GM23338 (cell line): ENCODE measurements at regions not wholly inside any gene's neighbourhood (a gene's known extent, or its start where the extent isn't known, plus 50 kb on each side); places are given as distances from the start of the nearest gene placed in this dataset.
"Not testable (repeated sequence)": the region's sequence is repeated elsewhere in the genome, so short reads cannot be mapped to it uniquely, and the experiment has no call there.

ENCODE experiments used
- ATAC-seq: fragments of 200-7000 bp; cut with Tn5 transposase; 3 replicates; pipeline ENCODE4 v1.9.1; 2020
- DNase-seq: peaks from one replicate; pipeline ENCODE4 v3.0.0-alpha.2; 2015; ENCODE audit warnings: low spot score
- H2AFZ ChIP-seq: fragments of 200-600 bp; sonication (generic); 2 replicates; pipeline ENCODE4 v1.8.0; 2016; ENCODE audit warnings: antibody characterized with exemption, mild to moderate bottlenecking, moderate library complexity
- H3F3A ChIP-seq: fragments of 200-600 bp; sonication (generic); replicated peaks from 2 replicates; pipeline ENCODE4 v1.8.0; 2017; ENCODE audit warnings: antibody characterized with exemption, mixed run types, low read depth
- H3K27ac ChIP-seq: fragments of 200-600 bp; sonication (generic); 2 replicates; pipeline ENCODE4 v1.6.1; 2016; ENCODE audit warnings: low read depth
- H3K27me3 ChIP-seq: fragments of 200-600 bp; sonication (generic); 2 replicates; pipeline ENCODE4 v1.8.0; 2016; ENCODE audit warnings: mild to moderate bottlenecking, mixed run types, moderate library complexity; ENCODE audit not compliant: insufficient read depth
- H3K36me3 ChIP-seq: fragments of 200-600 bp; sonication (generic); 2 replicates; pipeline ENCODE4 v1.8.0; 2016; ENCODE audit warnings: mild to moderate bottlenecking; ENCODE audit not compliant: insufficient read depth
- H3K4me1 ChIP-seq: fragments of 200-600 bp; sonication (generic); 2 replicates; pipeline ENCODE4 v1.8.0; 2016; ENCODE audit warnings: mild to moderate bottlenecking, moderate library complexity; ENCODE audit not compliant: insufficient read depth
- H3K4me2 ChIP-seq: fragments of 200-600 bp; sonication (generic); 2 replicates; pipeline ENCODE4 v1.7.1; 2017; ENCODE audit warnings: mixed run types
- H3K4me3 ChIP-seq: fragments of 200-600 bp; sonication (generic); 2 replicates; pipeline ENCODE4 v1.6.1; 2016; ENCODE audit warnings: mixed run types
- H3K79me2 ChIP-seq: fragments of 200-600 bp; sonication (generic); replicated peaks from 2 replicates; pipeline ENCODE4 v1.8.0; 2017; ENCODE audit warnings: mild to moderate bottlenecking; ENCODE audit not compliant: insufficient read depth
- H3K9me2 ChIP-seq: fragments of 200-600 bp; sonication (generic); 2 replicates; pipeline ENCODE4 v1.8.0; 2017; ENCODE audit not compliant: insufficient read depth
- H4K20me1 ChIP-seq: fragments of 200-600 bp; sonication (generic); replicated peaks from 2 replicates; pipeline ENCODE4 v1.8.0; 2017; ENCODE audit warnings: mild to moderate bottlenecking; ENCODE audit not compliant: insufficient read depth
- H3K27ac Mint-ChIP-seq: 2 replicates; pipeline ENCODE4 v1.8.0; 2020; ENCODE audit warnings: inconsistent platforms, mild to moderate bottlenecking, moderate library complexity, mixed read lengths
- H3K27me3 Mint-ChIP-seq: 3 replicates; pipeline ENCODE4 v1.8.0; 2022; ENCODE audit warnings: low read depth, mild to moderate bottlenecking, moderate library complexity, mixed read lengths, inconsistent platforms; ENCODE audit not compliant: insufficient read depth, poor library complexity
- H3K36me3 Mint-ChIP-seq: 3 replicates; pipeline ENCODE4 v1.8.0; 2021; ENCODE audit warnings: low read depth, mild to moderate bottlenecking, inconsistent platforms, moderate library complexity, mixed read lengths
- H3K4me1 Mint-ChIP-seq: 3 replicates; pipeline ENCODE4 v1.8.0; 2020; ENCODE audit warnings: mild to moderate bottlenecking, inconsistent platforms, mixed read lengths
- H3K4me3 Mint-ChIP-seq: 3 replicates; pipeline ENCODE4 v1.8.0; 2021; ENCODE audit warnings: moderate library complexity, mild to moderate bottlenecking, inconsistent platforms, mixed read lengths
- H3K9me3 Mint-ChIP-seq: 3 replicates; pipeline ENCODE4 v1.8.0; 2020; ENCODE audit warnings: moderate library complexity, mild to moderate bottlenecking, inconsistent platforms, mixed read lengths

GRCh38 chr21:5240521-5240920 lies 5280.9 kb upstream of the TPTE start:
- ATAC-seq, result not testable (repeated sequence)

GRCh38 chr21:5242732-5243131 lies 5278.7 kb upstream of the TPTE start:
- ATAC-seq, H3K27me3 Mint-ChIP-seq: not testable (repeated sequence)

More at GRCh38 chr21:5240521-5240920, 5280.9 kb upstream of the TPTE start:
- H3K27me3 ChIP-seq, H3K27ac ChIP-seq, H3K4me1 ChIP-seq, H3K4me1 Mint-ChIP-seq, H3K4me3 Mint-ChIP-seq, H3K4me3 ChIP-seq, H3K27ac Mint-ChIP-seq, H3K4me2 ChIP-seq, DNase-seq, H3K79me2 ChIP-seq, H2AFZ ChIP-seq, H3K27me3 Mint-ChIP-seq, H3F3A ChIP-seq, H3K9me2 ChIP-seq, H4K20me1 ChIP-seq: not testable (repeated sequence)
- H3K9me3 Mint-ChIP-seq, result peaks cover 97% of the 10 kb centered on the region
- H3K36me3 Mint-ChIP-seq, result peaks cover 65% of the 10 kb centered on the region
- H3K36me3 ChIP-seq, result peaks cover 12% of the 10 kb centered on the region

GRCh38 chr21:5243257-5243656 lies 5278.1 kb upstream of the TPTE start:
- not testable (repeated sequence) for H3K27me3 ChIP-seq, H4K20me1 ChIP-seq, H3K27ac Mint-ChIP-seq, H3K4me2 ChIP-seq, H3K79me2 ChIP-seq, H3F3A ChIP-seq, H3K4me1 ChIP-seq, ATAC-seq, H3K4me3 Mint-ChIP-seq, H3K27ac ChIP-seq, DNase-seq, H3K4me3 ChIP-seq, H3K4me1 Mint-ChIP-seq, H2AFZ ChIP-seq, H3K9me2 ChIP-seq, H3K27me3 Mint-ChIP-seq
- peaks cover 95% of the 10 kb centered on the region for H3K9me3 Mint-ChIP-seq
- H3K36me3 Mint-ChIP-seq, result peaks cover 68% of the 10 kb centered on the region
- peaks cover 11% of the 10 kb centered on the region for H3K36me3 ChIP-seq

More at GRCh38 chr21:5242732-5243131, 5278.7 kb upstream of the TPTE start:
- not testable (repeated sequence) for H3K27ac Mint-ChIP-seq, H3K9me2 ChIP-seq, DNase-seq, H3K4me1 Mint-ChIP-seq, H3K27me3 ChIP-seq, H3K79me2 ChIP-seq, H3K27ac ChIP-seq, H2AFZ ChIP-seq, H4K20me1 ChIP-seq, H3K4me3 ChIP-seq, H3K4me3 Mint-ChIP-seq, H3F3A ChIP-seq, H3K4me2 ChIP-seq, H3K4me1 ChIP-seq
- H3K9me3 Mint-ChIP-seq, result peaks cover 95% of the 10 kb centered on the region
- H3K36me3 Mint-ChIP-seq, result peaks cover 65% of the 10 kb centered on the region
- peaks cover 11% of the 10 kb centered on the region for H3K36me3 ChIP-seq

GRCh38 chr21:5243715-5244375 lies 5277.5 kb upstream of the TPTE start:
- H2AFZ ChIP-seq, H3K4me2 ChIP-seq, H3F3A ChIP-seq, DNase-seq, H3K27ac ChIP-seq, H3K27me3 ChIP-seq, H3K4me1 Mint-ChIP-seq, H4K20me1 ChIP-seq, H3K4me3 ChIP-seq, H3K79me2 ChIP-seq, H3K4me3 Mint-ChIP-seq, H3K9me2 ChIP-seq, H3K27me3 Mint-ChIP-seq, H3K4me1 ChIP-seq, ATAC-seq, H3K27ac Mint-ChIP-seq: not testable (repeated sequence)
- Mint-ChIP-seq H3K36me3 (peaks cover 72% of the 10 kb centered on the region), H3K9me3 (peaks cover 96% of the 10 kb centered on the region)
- H3K36me3 ChIP-seq, result peaks cover 11% of the 10 kb centered on the region

GRCh38 chr21:5244376-5244718 lies 5277.0 kb upstream of the TPTE start:
- H3K4me2 ChIP-seq, H3K79me2 ChIP-seq, H3K27me3 ChIP-seq, H3K4me1 ChIP-seq, H2AFZ ChIP-seq, H4K20me1 ChIP-seq, H3K4me3 Mint-ChIP-seq, H3K4me1 Mint-ChIP-seq, H3F3A ChIP-seq, H3K9me2 ChIP-seq, H3K4me3 ChIP-seq, DNase-seq, H3K27ac ChIP-seq, H3K27me3 Mint-ChIP-seq, H3K27ac Mint-ChIP-seq, ATAC-seq: not testable (repeated sequence)
- Mint-ChIP-seq H3K9me3 (peaks cover 96% of the 10 kb centered on the region), H3K36me3 (peaks cover 71% of the 10 kb centered on the region)
- H3K36me3 ChIP-seq, result peaks cover 11% of the 10 kb centered on the region

- H4K20me1 ChIP-seq, H3K4me2 ChIP-seq, ATAC-seq, H2AFZ ChIP-seq, H3K27ac Mint-ChIP-seq, H3K27me3 Mint-ChIP-seq, H3K4me3 Mint-ChIP-seq, DNase-seq, H3K27ac ChIP-seq, H3K79me2 ChIP-seq, H3K4me1 ChIP-seq, H3F3A ChIP-seq, H3K4me3 ChIP-seq, H3K9me2 ChIP-seq, H3K27me3 ChIP-seq, H3K4me1 Mint-ChIP-seq: not testable (repeated sequence)
- peaks cover 11% of the 10 kb centered on the region for H3K36me3 ChIP-seq
- H3K9me3 Mint-ChIP-seq, result peaks cover 96% of the 10 kb centered on the region
- H3K36me3 Mint-ChIP-seq, result peaks cover 69% of the 10 kb centered on the region
Measured at GRCh38 chr21:5244954-5245353, 5276.4 kb upstream of the TPTE start.

- H3K4me2 ChIP-seq, H3K27ac ChIP-seq, ATAC-seq, H4K20me1 ChIP-seq, H3F3A ChIP-seq, H3K27me3 Mint-ChIP-seq, H3K27ac Mint-ChIP-seq, DNase-seq, H2AFZ ChIP-seq, H3K9me2 ChIP-seq, H3K4me3 Mint-ChIP-seq, H3K4me1 Mint-ChIP-seq, H3K4me1 ChIP-seq, H3K27me3 ChIP-seq, H3K79me2 ChIP-seq: not testable (repeated sequence)
- Mint-ChIP-seq H3K36me3 (peaks cover 73% of the 10 kb centered on the region), H3K9me3 (peaks cover 98% of the 10 kb centered on the region)
- H3K36me3 ChIP-seq, result peaks cover 14% of the 10 kb centered on the region
- H3K4me3 ChIP-seq, result peak overlapping the region; percentile 6; the same call in 1 of the 2 replicates
Measured at GRCh38 chr21:5246416-5246815, 5275.0 kb upstream of the TPTE start.
